Osteocyte (in vitro differentiated cells): ENCODE measurements at regions not wholly inside any gene's neighbourhood (a gene's known extent, or its start where the extent isn't known, plus 50 kb on each side); places are given as distances from the start of the nearest gene placed in this dataset.

ENCODE experiments used
- DNase-seq: peaks from one replicate; pipeline ENCODE4 v3.0.0; 2021; ENCODE audit warnings: mixed read lengths; ENCODE audit not compliant: unreplicated experiment; ENCODE audit errors: extremely low spot score
- H3K27ac Mint-ChIP-seq: one replicate; pipeline ENCODE4 v1.8.0; 2021; ENCODE audit warnings: mild to moderate bottlenecking, mixed read lengths; ENCODE audit not compliant: unreplicated experiment
- H3K27me3 Mint-ChIP-seq: one replicate; pipeline ENCODE4 v1.8.0; 2021; ENCODE audit warnings: mixed read lengths; ENCODE audit not compliant: unreplicated experiment
- H3K36me3 Mint-ChIP-seq: one replicate; pipeline ENCODE4 v1.8.0; 2021; ENCODE audit warnings: mixed read lengths; ENCODE audit not compliant: unreplicated experiment
- H3K4me1 Mint-ChIP-seq: one replicate; pipeline ENCODE4 v1.8.0; 2021; ENCODE audit warnings: mixed read lengths; ENCODE audit not compliant: unreplicated experiment
- H3K4me3 Mint-ChIP-seq: one replicate; pipeline ENCODE4 v1.8.0; 2021; ENCODE audit warnings: mild to moderate bottlenecking, moderate library complexity, mixed read lengths; ENCODE audit not compliant: unreplicated experiment
- H3K9me3 Mint-ChIP-seq: one replicate; pipeline ENCODE4 v1.8.0; 2021; ENCODE audit warnings: mixed read lengths; ENCODE audit not compliant: unreplicated experiment
- TF ChIP-seq, protein P1 (sequence below): fragments of 200-600 bp; sonication (generic); IDR thresholded peaks from 2 replicates; pipeline ENCODE4 v1.5.0; 2021; ENCODE audit warnings: antibody characterized with exemption, mild to moderate bottlenecking, moderate library complexity

DNA sequence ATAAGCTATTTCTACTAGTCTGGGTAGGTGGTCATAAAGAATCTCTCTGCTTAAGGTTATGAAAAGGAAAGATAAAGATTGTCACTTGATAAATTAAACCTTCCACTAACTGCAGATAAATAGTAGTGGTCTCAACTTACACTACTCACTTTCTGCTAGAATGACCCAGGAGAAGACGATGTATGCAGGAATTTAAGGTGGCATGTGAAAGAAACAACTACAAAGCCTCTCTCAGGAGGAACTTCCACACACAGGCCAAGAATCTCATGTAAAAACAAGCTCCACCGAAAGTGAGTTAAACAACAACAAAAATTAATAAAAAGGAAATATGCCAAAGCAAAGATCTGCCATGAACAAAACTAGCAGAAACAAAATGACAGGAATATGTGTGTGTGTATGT is 165.4 kb downstream of the CDC14C start:
- DNase-seq: no peak
- Mint-ChIP-seq H3K36me3 (no peaks in the 10 kb centered on the region), H3K9me3 (no peaks in the 10 kb centered on the region), H3K27me3 (peaks cover 2% of the 10 kb centered on the region), H3K27ac (no peak overlapping the region), H3K4me1 (no peaks in the 10 kb centered on the region), H3K4me3 (no peak overlapping the region)
- TF ChIP-seq, protein P1, sequence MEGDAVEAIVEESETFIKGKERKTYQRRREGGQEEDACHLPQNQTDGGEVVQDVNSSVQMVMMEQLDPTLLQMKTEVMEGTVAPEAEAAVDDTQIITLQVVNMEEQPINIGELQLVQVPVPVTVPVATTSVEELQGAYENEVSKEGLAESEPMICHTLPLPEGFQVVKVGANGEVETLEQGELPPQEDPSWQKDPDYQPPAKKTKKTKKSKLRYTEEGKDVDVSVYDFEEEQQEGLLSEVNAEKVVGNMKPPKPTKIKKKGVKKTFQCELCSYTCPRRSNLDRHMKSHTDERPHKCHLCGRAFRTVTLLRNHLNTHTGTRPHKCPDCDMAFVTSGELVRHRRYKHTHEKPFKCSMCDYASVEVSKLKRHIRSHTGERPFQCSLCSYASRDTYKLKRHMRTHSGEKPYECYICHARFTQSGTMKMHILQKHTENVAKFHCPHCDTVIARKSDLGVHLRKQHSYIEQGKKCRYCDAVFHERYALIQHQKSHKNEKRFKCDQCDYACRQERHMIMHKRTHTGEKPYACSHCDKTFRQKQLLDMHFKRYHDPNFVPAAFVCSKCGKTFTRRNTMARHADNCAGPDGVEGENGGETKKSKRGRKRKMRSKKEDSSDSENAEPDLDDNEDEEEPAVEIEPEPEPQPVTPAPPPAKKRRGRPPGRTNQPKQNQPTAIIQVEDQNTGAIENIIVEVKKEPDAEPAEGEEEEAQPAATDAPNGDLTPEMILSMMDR: no peak

DNA sequence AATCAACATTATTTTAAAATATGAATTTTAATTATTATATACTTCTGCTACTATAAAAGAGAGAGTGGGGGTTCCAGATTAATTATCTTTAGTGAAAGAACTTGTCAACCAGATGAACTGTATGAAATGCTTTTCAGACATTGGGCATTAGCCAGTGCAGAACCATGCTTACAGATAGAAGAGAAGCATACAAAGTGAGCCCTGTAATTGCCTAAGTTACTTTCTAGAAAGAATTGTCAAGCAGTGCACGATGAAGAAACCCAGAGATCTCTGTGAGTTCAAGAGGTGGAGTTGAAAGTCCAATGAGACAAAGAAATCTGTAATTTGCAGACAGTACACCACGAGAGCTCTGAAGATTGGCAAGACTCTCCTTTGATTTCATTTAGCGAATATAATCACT is 166.7 kb downstream of the CDC14C start:
- Mint-ChIP-seq H3K9me3 (no peaks in the 10 kb centered on the region), H3K36me3 (no peaks in the 10 kb centered on the region), H3K27me3 (peaks cover 2% of the 10 kb centered on the region), H3K27ac (no peak overlapping the region), H3K4me3 (no peak overlapping the region), H3K4me1 (no peaks in the 10 kb centered on the region)
- no peak for DNase-seq
- TF ChIP-seq, protein P1: no peak

DNA sequence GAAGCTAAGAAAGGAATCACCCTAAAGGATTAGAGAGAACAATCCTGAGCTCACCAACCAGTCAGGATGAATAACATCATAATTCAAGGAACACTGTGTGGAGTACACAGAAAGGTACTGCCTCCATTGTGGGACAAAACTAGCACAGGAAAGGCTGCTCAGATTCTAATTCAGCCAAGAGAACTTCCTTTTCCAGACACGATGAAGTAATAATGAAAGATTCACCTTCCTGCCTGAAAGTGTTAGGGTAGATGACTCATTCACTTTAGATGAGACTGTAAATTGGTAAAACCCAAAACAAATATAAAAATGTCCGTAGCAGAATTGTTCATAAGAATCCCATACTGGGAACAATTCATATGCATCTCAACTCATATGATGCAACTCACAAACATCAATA is 167.2 kb downstream of the CDC14C start:
- Mint-ChIP-seq H3K9me3 (no peaks in the 10 kb centered on the region), H3K27ac (no peak overlapping the region), H3K36me3 (no peaks in the 10 kb centered on the region), H3K4me1 (no peaks in the 10 kb centered on the region), H3K4me3 (no peak overlapping the region), H3K27me3 (peaks cover 2% of the 10 kb centered on the region)
- DNase-seq: no peak
- TF ChIP-seq, protein P1: no peak

DNA sequence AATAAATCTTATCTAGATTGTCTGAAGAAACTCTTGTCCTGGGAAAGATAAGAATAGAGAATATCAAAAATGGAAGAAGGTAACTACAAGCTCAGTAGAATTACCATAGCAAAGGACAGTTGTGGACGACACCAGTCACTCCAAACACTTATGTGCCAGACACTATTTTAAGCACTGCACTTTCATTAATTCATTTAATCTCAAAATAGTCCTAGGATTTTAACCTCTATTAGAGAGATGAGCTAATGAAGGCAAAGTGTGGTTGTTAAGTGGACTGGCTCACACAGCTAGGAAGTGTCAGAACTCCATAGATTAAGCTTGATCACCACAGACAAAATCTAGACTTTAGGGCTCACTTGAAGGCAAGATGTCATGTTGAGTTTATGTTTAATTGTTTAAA is 168.9 kb downstream of the CDC14C start:
- Mint-ChIP-seq H3K27me3 (peaks cover 2% of the 10 kb centered on the region), H3K27ac (no peak overlapping the region), H3K36me3 (no peaks in the 10 kb centered on the region), H3K4me3 (no peak overlapping the region), H3K4me1 (no peaks in the 10 kb centered on the region), H3K9me3 (peaks cover 2% of the 10 kb centered on the region)
- DNase-seq: no peak
- TF ChIP-seq, protein P1: no peak

DNA sequence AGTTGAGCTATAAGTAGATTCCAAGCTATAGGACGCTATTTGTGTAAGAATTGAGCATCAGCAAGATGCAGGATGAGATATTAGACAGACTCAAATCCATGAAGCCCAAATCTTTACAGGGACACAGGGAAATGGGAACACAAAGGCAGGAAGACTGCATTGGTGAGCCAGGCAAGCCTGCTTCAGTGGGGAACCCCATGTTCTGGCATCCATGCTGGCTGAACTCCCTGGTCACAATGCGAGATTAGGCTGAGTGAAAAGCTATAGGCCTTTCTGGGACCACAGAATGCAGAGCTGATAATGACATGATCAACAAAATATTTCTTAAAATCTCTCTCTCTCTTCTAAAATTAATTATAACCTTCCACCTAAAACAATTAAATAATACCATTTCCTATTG is 170.5 kb downstream of the CDC14C start:
- no peak overlapping the region for H3K4me3 Mint-ChIP-seq
- DNase-seq: no peak
- TF ChIP-seq, protein P1: no peak
- no peaks in the 10 kb centered on the region for H3K27me3 Mint-ChIP-seq
- H3K36me3 Mint-ChIP-seq: no peaks in the 10 kb centered on the region
- no peak overlapping the region for H3K27ac Mint-ChIP-seq
- H3K9me3 Mint-ChIP-seq: peaks cover 5% of the 10 kb centered on the region
- H3K4me1 Mint-ChIP-seq: no peaks in the 10 kb centered on the region
